Mesenchymal stem cell (in vitro differentiated cells and primary cell): ENCODE measurements at regions not wholly inside any gene's neighbourhood (a gene's known extent, or its start where the extent isn't known, plus 50 kb on each side); places are given as distances from the start of the nearest gene placed in this dataset.

ENCODE experiments used
- DNase-seq: peaks from one replicate; pipeline ENCODE4 v3.0.0-alpha.2; 2013
- H2AFZ ChIP-seq: one replicate; pipeline ENCODE4 v1.6.1; 2013; ENCODE audit warnings: low read depth, mild to moderate bottlenecking, control low read depth, inconsistent platforms, low read length, moderate library complexity
- H2AK5ac ChIP-seq: 2 replicates; pipeline ENCODE4 v1.6.1; 2013; ENCODE audit warnings: low read length, moderate library complexity, mild to moderate bottlenecking, inconsistent platforms; ENCODE audit not compliant: severe bottlenecking
- H2BK120ac ChIP-seq: one replicate; pipeline ENCODE4 v1.6.1; 2013; ENCODE audit warnings: low read depth, mild to moderate bottlenecking, inconsistent platforms, low read length, moderate library complexity
- H2BK12ac ChIP-seq, 2 experiments: one replicate each; pipeline ENCODE4 v1.6.1; 2013; ENCODE audit warnings: inconsistent platforms in 2 of 2, low read length in 2 of 2, mild to moderate bottlenecking in 2 of 2, moderate library complexity in 2 of 2, control low read depth in 1 of 2
- H2BK15ac ChIP-seq: one replicate; pipeline ENCODE4 v1.6.1; 2013; ENCODE audit warnings: mild to moderate bottlenecking, low read depth, inconsistent platforms; ENCODE audit not compliant: poor library complexity, severe bottlenecking
- H2BK5ac ChIP-seq: 2 replicates; pipeline ENCODE4 v1.6.1; 2013; ENCODE audit warnings: low read depth, mild to moderate bottlenecking, low read length, control low read depth, inconsistent platforms; ENCODE audit not compliant: poor library complexity, severe bottlenecking
- H3K14ac ChIP-seq, 2 experiments: one replicate each; pipeline ENCODE4 v1.6.1; 2013; ENCODE audit warnings: inconsistent platforms in 2 of 2, low read length in 2 of 2, control low read depth in 1 of 2, mild to moderate bottlenecking in 1 of 2, moderate library complexity in 1 of 2
- H3K18ac ChIP-seq, 2 experiments: one replicate each; pipeline ENCODE4 v1.6.1; 2013; ENCODE audit warnings: inconsistent platforms in 2 of 2, low read length in 2 of 2, control low read depth in 1 of 2, low read depth in 1 of 2, mild to moderate bottlenecking in 1 of 2
- H3K23ac ChIP-seq, 2 experiments: one replicate each; pipeline ENCODE4 v1.6.1; 2013; ENCODE audit warnings: inconsistent platforms in 2 of 2, low read length in 2 of 2, mild to moderate bottlenecking in 2 of 2, moderate library complexity in 2 of 2, control low read depth in 1 of 2
- H3K27ac ChIP-seq: 2 replicates; pipeline ENCODE4 v1.5.1; 2013; ENCODE audit warnings: mild to moderate bottlenecking, moderate library complexity, low read length, control low read depth, inconsistent platforms; ENCODE audit not compliant: poor library complexity, severe bottlenecking
- H3K27me3 ChIP-seq, 2 experiments: 2 replicates each; pipeline versions ENCODE4 v1.6.1 to v1.7.0; 2013; ENCODE audit warnings: low read length in 2 of 2, mild to moderate bottlenecking in 2 of 2, moderate library complexity in 2 of 2, control low read depth in 1 of 2, inconsistent platforms in 1 of 2; ENCODE audit not compliant: control insufficient read depth in 1 of 2, insufficient read depth in 1 of 2
- H3K36me3 ChIP-seq, 2 experiments: 2 replicates each; pipeline versions ENCODE4 v1.6.1 to v1.7.0; 2013; ENCODE audit warnings: low read length in 2 of 2, control low read depth in 1 of 2, inconsistent platforms in 1 of 2, low read depth in 1 of 2, mild to moderate bottlenecking in 1 of 2; ENCODE audit not compliant: insufficient read depth in 2 of 2, control insufficient read depth in 1 of 2
- H3K4ac ChIP-seq, 2 experiments: one replicate each; pipeline ENCODE4 v1.6.1; 2013; ENCODE audit warnings: inconsistent platforms in 2 of 2, low read length in 2 of 2, mild to moderate bottlenecking in 2 of 2, moderate library complexity in 2 of 2, control low read depth in 1 of 2, low read depth in 1 of 2
- H3K4me1 ChIP-seq: 2 replicates; pipeline ENCODE4 v1.6.1; 2013; ENCODE audit warnings: low read depth, low read length, control low read depth; ENCODE audit not compliant: control insufficient read depth, insufficient read depth
- H3K4me2 ChIP-seq: 2 replicates; pipeline ENCODE4 v1.6.1; 2013; ENCODE audit warnings: low read length, mild to moderate bottlenecking, inconsistent platforms; ENCODE audit not compliant: poor library complexity, severe bottlenecking
- H3K4me3 ChIP-seq, 2 experiments: 2 replicates each; pipeline versions ENCODE4 v1.5.1 to v1.7.0; 2013; ENCODE audit warnings: low read length in 2 of 2, mild to moderate bottlenecking in 2 of 2, control low read depth in 1 of 2, low read depth in 1 of 2; ENCODE audit not compliant: insufficient read depth in 1 of 2
- H3K79me1 ChIP-seq: replicated peaks from 2 replicates; pipeline ENCODE4 v1.6.1; 2013; ENCODE audit warnings: mild to moderate bottlenecking, control low read depth, low read length, inconsistent platforms; ENCODE audit not compliant: poor library complexity, severe bottlenecking
- H3K9ac ChIP-seq: 2 replicates; pipeline ENCODE4 v1.7.0; 2013; ENCODE audit warnings: mild to moderate bottlenecking, low read length, moderate library complexity
- H3K9me3 ChIP-seq: 2 replicates; pipeline ENCODE4 v1.7.0; 2013; ENCODE audit warnings: mild to moderate bottlenecking, low read length; ENCODE audit not compliant: control insufficient read depth
- H4K8ac ChIP-seq: one replicate; pipeline ENCODE4 v1.6.1; 2013; ENCODE audit warnings: inconsistent platforms, mild to moderate bottlenecking, low read length, moderate library complexity
- H4K91ac ChIP-seq: one replicate; pipeline ENCODE4 v1.6.1; 2013; ENCODE audit warnings: mild to moderate bottlenecking, low read length, inconsistent platforms
- WGBS: methylation state at CpG from one replicate; pipeline ENCODE4 v1.1.7; 2013; ENCODE audit warnings: mixed read lengths; 5-methylcytosine and 5-hydroxymethylcytosine counted together

DNA sequence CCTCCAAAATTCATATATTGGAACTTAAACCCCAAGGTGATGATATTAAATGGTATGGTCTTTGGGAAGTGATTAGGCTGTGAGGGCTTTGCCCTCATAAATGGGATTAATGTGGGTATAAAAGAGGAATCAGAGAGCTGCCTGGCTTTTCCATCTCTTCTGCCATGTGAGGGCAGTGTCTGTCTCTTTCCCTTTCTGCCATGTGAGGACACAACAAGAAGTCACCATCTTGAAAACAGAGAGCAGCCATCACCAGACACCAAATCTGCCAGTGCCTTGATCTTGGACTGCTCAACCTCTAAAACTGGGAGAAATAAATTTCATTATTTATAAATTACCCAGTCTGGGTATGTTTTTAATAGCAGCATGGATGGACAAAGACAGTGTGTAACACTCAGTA is 263.0 kb downstream of the PAX1 start:
- DNase-seq: no peak
- H2BK12ac ChIP-seq: no peak overlapping the region
- H3K23ac ChIP-seq: no peak overlapping the region
- H3K36me3 ChIP-seq: no peaks in the 10 kb centered on the region
- H3K4me3 ChIP-seq: no peak overlapping the region
- no peak overlapping the region for H3K9ac ChIP-seq
- H2BK15ac ChIP-seq: no peak overlapping the region
- H3K18ac ChIP-seq: no peak overlapping the region
- H4K8ac ChIP-seq: no peak overlapping the region
- H3K4me1 ChIP-seq: no peaks in the 10 kb centered on the region
- H2BK5ac ChIP-seq: no peak overlapping the region
- no peak overlapping the region for H2BK120ac ChIP-seq
- H4K91ac ChIP-seq: no peak overlapping the region
- no peak overlapping the region for H3K14ac ChIP-seq
- H3K27me3 ChIP-seq: no peaks in the 10 kb centered on the region
- no peak overlapping the region for H3K27ac ChIP-seq
- no peak overlapping the region for H3K4ac ChIP-seq
- H3K79me1 ChIP-seq: no peaks in the 10 kb centered on the region
- H2AFZ ChIP-seq: no peak overlapping the region
- no peaks in the 10 kb centered on the region for H3K9me3 ChIP-seq
- no peak overlapping the region for H3K4me2 ChIP-seq
- no peak overlapping the region for H2AK5ac ChIP-seq

DNA sequence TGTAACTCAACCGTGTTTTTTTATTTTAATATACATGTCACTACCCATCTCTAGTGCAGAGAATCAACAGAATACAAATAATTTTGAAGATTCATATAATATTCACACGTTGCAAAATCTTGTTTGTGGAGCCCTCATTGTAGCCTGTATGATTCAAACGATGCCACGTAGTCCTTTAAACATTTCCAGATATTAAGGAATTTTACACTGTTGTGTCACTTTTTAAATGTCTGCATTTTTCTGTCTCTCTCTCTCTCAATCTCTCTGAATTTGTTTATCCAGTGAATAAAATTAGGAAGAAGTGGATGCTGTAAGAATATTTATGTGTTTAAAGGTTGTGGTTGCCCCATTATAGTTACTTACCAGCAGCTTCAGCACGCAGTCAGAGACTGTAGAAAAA is 262.0 kb downstream of the PAX1 start:
- Histone ChIP-seq H3K27me3 (no peaks in the 10 kb centered on the region), H3K9ac (no peak overlapping the region), H4K8ac (no peak overlapping the region), H3K79me1 (no peaks in the 10 kb centered on the region), H3K14ac (no peak overlapping the region), H2BK120ac (no peak overlapping the region), H2AFZ (no peak overlapping the region), H2AK5ac (no peak overlapping the region), H2BK12ac (no peak overlapping the region), H3K4ac (no peak overlapping the region), H2BK15ac (no peak overlapping the region), H3K4me1 (no peaks in the 10 kb centered on the region), H3K4me3 (no peak overlapping the region), H3K18ac (no peak overlapping the region), H3K9me3 (no peaks in the 10 kb centered on the region), H2BK5ac (no peak overlapping the region), H4K91ac (no peak overlapping the region), H3K23ac (no peak overlapping the region), H3K4me2 (no peak overlapping the region), H3K27ac (no peak overlapping the region), H3K36me3 (no peaks in the 10 kb centered on the region)
- 52% methylated on average over 2 of the region's 5 CpGs for WGBS
- no peak for DNase-seq

DNA sequence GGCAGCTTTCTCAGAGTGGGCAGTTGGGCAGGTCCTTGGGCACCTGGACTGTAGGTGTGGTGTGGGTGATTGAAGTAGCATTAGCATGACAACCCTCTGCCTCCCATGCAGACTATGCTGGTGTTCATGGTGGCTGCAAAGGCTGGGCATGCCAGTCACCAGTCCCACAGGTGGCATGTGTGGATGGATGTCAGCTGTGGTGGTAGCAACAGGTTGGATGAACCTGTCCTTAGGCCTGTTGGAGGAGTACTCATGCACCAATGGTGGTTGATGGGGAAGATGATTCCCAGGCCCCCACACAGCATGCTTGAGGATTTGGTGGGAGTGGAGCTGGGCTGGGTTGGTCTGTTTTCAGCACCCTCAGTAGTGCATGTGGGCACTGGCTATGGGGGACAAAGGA is 251.1 kb downstream of the PAX1 start:
- Histone ChIP-seq H3K79me1 (no peaks in the 10 kb centered on the region), H3K4me1 (no peaks in the 10 kb centered on the region), H3K36me3 (no peaks in the 10 kb centered on the region), H2AFZ (no peak overlapping the region), H2BK15ac (no peak overlapping the region), H3K9me3 (no peaks in the 10 kb centered on the region), H2BK12ac (no peak overlapping the region), H3K9ac (no peak overlapping the region), H2BK5ac (no peak overlapping the region), H3K27me3 (no peaks in the 10 kb centered on the region), H3K18ac (no peak overlapping the region), H4K91ac (no peak overlapping the region), H3K14ac (no peak overlapping the region), H3K4me3 (no peak overlapping the region), H2AK5ac (no peak overlapping the region), H3K4me2 (no peak overlapping the region), H2BK120ac (no peak overlapping the region), H3K23ac (no peak overlapping the region), H3K27ac (no peak overlapping the region), H3K4ac (no peak overlapping the region), H4K8ac (no peak overlapping the region)
- no peak for DNase-seq

DNA sequence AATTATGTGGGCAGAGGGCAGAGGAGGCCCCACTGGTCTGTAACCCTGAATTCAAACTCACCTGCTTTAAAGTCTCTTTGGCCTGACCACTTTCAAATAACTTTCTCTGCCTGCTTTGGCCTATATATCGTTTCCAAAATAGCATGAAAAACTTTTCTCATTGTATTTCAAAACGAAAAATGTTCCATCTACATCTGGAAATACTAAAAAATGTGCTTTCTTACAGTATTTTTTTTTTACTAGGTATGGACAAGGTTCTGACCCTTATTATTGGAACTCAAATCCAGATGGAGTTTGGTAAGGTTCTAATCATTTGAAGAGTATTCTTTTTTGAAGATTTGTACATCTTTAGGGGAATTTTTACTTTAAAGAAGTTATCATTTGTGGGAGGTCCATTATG is 241.9 kb downstream of the PAX1 start:
- H2AK5ac ChIP-seq: no peak overlapping the region
- H3K4ac ChIP-seq: no peak overlapping the region
- H3K4me2 ChIP-seq: no peak overlapping the region
- no peak overlapping the region for H2AFZ ChIP-seq
- no peaks in the 10 kb centered on the region for H3K36me3 ChIP-seq
- H2BK5ac ChIP-seq: no peak overlapping the region
- no peak overlapping the region for H2BK15ac ChIP-seq
- no peaks in the 10 kb centered on the region for H3K79me1 ChIP-seq
- H3K23ac ChIP-seq: no peak overlapping the region
- WGBS: no CpG with 5 or more reads among the region's 2 CpGs
- DNase-seq: no peak
- no peaks in the 10 kb centered on the region for H3K9me3 ChIP-seq
- H3K27me3 ChIP-seq: peaks cover 0 to 6% of the 10 kb centered on the region in 2 experiments
- no peak overlapping the region for H3K27ac ChIP-seq
- no peak overlapping the region for H3K18ac ChIP-seq
- H2BK120ac ChIP-seq: no peak overlapping the region
- H3K4me1 ChIP-seq: no peaks in the 10 kb centered on the region
- H2BK12ac ChIP-seq: no peak overlapping the region
- H3K14ac ChIP-seq: no peak overlapping the region
- no peak overlapping the region for H3K9ac ChIP-seq
- no peak overlapping the region for H4K8ac ChIP-seq
- H3K4me3 ChIP-seq: no peak overlapping the region
- no peak overlapping the region for H4K91ac ChIP-seq
